ENCODE measurements at regions not wholly inside any gene's neighbourhood (a gene's known extent, or its start where the extent isn't known, plus 50 kb on each side); places are given as distances from the start of the nearest gene placed in this dataset.

GRCh38 chr2:71779774-71780105 is 326.4 kb downstream of the DYSF start:
- DNase-seq (ENCODE audit: extremely low read depth in 1 of 4, low spot score in 3 of 4) (no peak), FAIRE-seq (no peak), ATAC-seq (no peak)
- Histone ChIP-seq H3K4me2 (ENCODE audit: insufficient read depth, low read length) (no peak overlapping the region), H3K27me3 (ENCODE audit: control insufficient read depth in 2 of 2, insufficient read depth in 2 of 2, low read length in 2 of 2) (peaks cover 3 to 20% of the 10 kb centered on the region in 2 experiments; a peak in 3 of 5 replicates), H3K4me3 (no peak overlapping the region), H4K20me1 (replicated peaks; ENCODE audit: control insufficient read depth, insufficient read depth, low read length) (no peaks in the 10 kb centered on the region; the same call in 1 of the 2 replicates), H3K79me2 (ENCODE audit: control insufficient read depth, insufficient read depth, low read length) (no peaks in the 10 kb centered on the region), H3K9me3 (replicated peaks; ENCODE audit: control insufficient read depth, insufficient read depth, low read depth, low read length) (no peaks in the 10 kb centered on the region), H3K9ac (ENCODE audit: insufficient read depth in 1 of 2, low read depth in 2 of 2, low read length in 2 of 2) (no peak overlapping the region), H3K36me3 (ENCODE audit: control insufficient read depth, insufficient read depth, low read length) (no peaks in the 10 kb centered on the region), H3K9me1 (ENCODE audit: control insufficient read depth, insufficient read depth, low read length) (no peaks in the 10 kb centered on the region), H2AFZ (ENCODE audit: low read depth, low read length) (no peak overlapping the region), H3K27ac (ENCODE audit: extremely low read depth, low read depth, low read length) (no peak overlapping the region), H3K4me1 (replicated peaks in 1 of 2; ENCODE audit: control insufficient read depth in 2 of 2, insufficient read depth in 2 of 2, low read length in 2 of 2) (no peaks in the 10 kb centered on the region)
- no TSS peak for BruUV-seq (replicated peaks)
- intact Hi-C loops (cut with micrococcal nuclease), result no loop called here
- in situ Hi-C loops (cut with MboI), result loop anchor here (5.0 kb wide), 1 partner anchor 72 kb away; no protein-coding TSS in a partner anchor
- POLR2A ChIA-PET, result no interaction called here
- CTCF ChIA-PET (ENCODE audit: low intra/inter-chr PET ratio), result no interaction called here
- TF ChIP-seq NUFIP1 (IDR thresholded peaks at IDR 0.05; ENCODE audit: partially characterized antibody), result no peak

GRCh38 chr2:71778936-71779773 is 325.8 kb downstream of the DYSF start:
- TF ChIP-seq ZSCAN29 (IDR thresholded peaks at IDR 0.05) (no peak), CTCF (IDR thresholded peaks at IDR 0.05 in 2 of 3, conservative IDR thresholded peaks at IDR 0.05 in 1 of 3; ENCODE audit: insufficient read depth in 2 of 3, low read depth in 1 of 3, low read length in 3 of 3) (peak in 1 of 3 experiments; percentile 12; a peak in 1 of 6 replicates), BRD4 (IDR thresholded peaks at IDR 0.05) (no peak)
- no peak for FAIRE-seq
- POLR2A ChIA-PET, result interaction anchor here (0.5 to 1.2 kb wide), 5 partner anchors 8 to 131 kb away, joined by 3 read pairs; no protein-coding TSS in a partner anchor

More at GRCh38 chr2:71778936-71779773, 325.8 kb downstream of the DYSF start:
- Histone ChIP-seq H3K9ac (ENCODE audit: insufficient read depth in 1 of 2, low read depth in 2 of 2, low read length in 2 of 2) (no peak overlapping the region), H3K9me3 (replicated peaks; ENCODE audit: control insufficient read depth, insufficient read depth, low read depth, low read length) (no peaks in the 10 kb centered on the region), H3K27ac (ENCODE audit: extremely low read depth, low read depth, low read length) (no peak overlapping the region), H3K4me3 (no peak overlapping the region), H3K9me1 (ENCODE audit: control insufficient read depth, insufficient read depth, low read length) (no peaks in the 10 kb centered on the region), H4K20me1 (replicated peaks; ENCODE audit: control insufficient read depth, insufficient read depth, low read length) (no peaks in the 10 kb centered on the region; the same call in 1 of the 2 replicates), H3K4me1 (replicated peaks in 1 of 2; ENCODE audit: control insufficient read depth in 2 of 2, insufficient read depth in 2 of 2, low read length in 2 of 2) (no peaks in the 10 kb centered on the region), H3K79me2 (ENCODE audit: control insufficient read depth, insufficient read depth, low read length) (no peaks in the 10 kb centered on the region), H3K4me2 (ENCODE audit: insufficient read depth, low read length) (no peak overlapping the region), H3K36me3 (ENCODE audit: control insufficient read depth, insufficient read depth, low read length) (no peaks in the 10 kb centered on the region), H2AFZ (ENCODE audit: low read depth, low read length) (no peak overlapping the region), H3K27me3 (ENCODE audit: control insufficient read depth in 2 of 2, insufficient read depth in 2 of 2, low read length in 2 of 2) (peaks cover 0 to 20% of the 10 kb centered on the region in 2 experiments; a peak in 2 of 5 replicates)
- no TSS peak for BruUV-seq (replicated peaks)
- DNase-seq (ENCODE audit: extremely low read depth in 1 of 4, low spot score in 3 of 4) (no peak), ATAC-seq (no peak)
- in situ Hi-C loops (cut with MboI), result loop anchor here (5.0 kb wide), 1 partner anchor 72 kb away; no protein-coding TSS in a partner anchor
- 1% methylated on average over 8 of the region's 8 CpGs for WGBS (ENCODE audit: insufficient coverage, low coverage, missing lambda C conversion rate)
- intact Hi-C loops (cut with micrococcal nuclease), result no loop called here
- CTCF ChIA-PET (ENCODE audit: low intra/inter-chr PET ratio), result no interaction called here

All from K562 (cell line).